ENCODE measurements at regions not wholly inside any gene's neighbourhood (a gene's known extent, or its start where the extent isn't known, plus 50 kb on each side); places are given as distances from the start of the nearest gene placed in this dataset.

GRCh38 chr2:136062066-136062837 is 55.7 kb downstream of the CXCR4 start:
- Histone ChIP-seq H3K4me1 (peaks cover 9 to 23% (median 16%) of the 10 kb centered on the region in 10 experiments; a peak in 19 of 20 replicates), H3K4me3 (no peak overlapping the region), H4K20me1 (no peaks in the 10 kb centered on the region), H3K4me2 (no peak overlapping the region), H3K27ac (no peak overlapping the region), H3K36me3 (no peaks in the 10 kb centered on the region), H3K27me3 (no peaks in the 10 kb centered on the region), H3K9ac (no peak overlapping the region), H3K9me3 (replicated peaks in 1 of 11) (peaks cover 0 to 14% (median 0%) of the 10 kb centered on the region in 11 experiments; a peak in 6 of 22 replicates)
- no peak for TF ChIP-seq Cebpa-rat (IDR thresholded peaks at IDR 0.05)

DNA sequence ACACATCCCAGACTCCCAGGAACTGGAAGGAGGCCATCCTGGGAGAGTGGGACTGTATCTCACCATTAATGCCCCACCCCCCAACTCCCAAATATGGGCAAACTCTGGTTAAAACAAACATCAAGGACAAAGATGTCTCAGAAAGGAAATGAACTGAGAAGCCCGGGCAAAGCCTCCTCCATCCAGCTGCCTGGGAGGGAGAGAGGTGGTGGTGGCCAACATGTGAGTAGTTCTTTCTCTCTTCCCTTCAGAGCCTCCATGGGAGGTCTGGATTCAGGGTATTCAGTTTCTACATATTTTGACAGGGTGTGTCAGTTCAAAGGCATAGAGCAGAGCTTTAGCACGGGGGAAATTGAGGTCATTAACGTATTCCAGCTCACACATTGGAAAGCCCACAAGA is 57.5 kb downstream of the CXCR4 start:
- Histone ChIP-seq H3K9me3 (replicated peaks in 1 of 11) (peaks cover 0 to 14% (median 0%) of the 10 kb centered on the region in 11 experiments; a peak in 8 of 22 replicates), H4K20me1 (no peaks in the 10 kb centered on the region), H3K27ac (no peak overlapping the region), H3K36me3 (no peaks in the 10 kb centered on the region), H3K27me3 (no peaks in the 10 kb centered on the region), H3K9ac (no peak overlapping the region), H3K4me3 (no peak overlapping the region), H3K4me1 (peaks cover 6 to 23% (median 13%) of the 10 kb centered on the region in 10 experiments; a peak in 19 of 20 replicates), H3K4me2 (no peak overlapping the region)
- no peak for TF ChIP-seq Cebpa-rat (IDR thresholded peaks at IDR 0.05)

- Histone ChIP-seq H3K27ac (no peak overlapping the region), H3K4me2 (peak overlapping the region in 6 of 11 experiments; percentile 5 to 32 (median 18); a peak in 5 of 22 replicates)
These were observed 58.9 kb downstream of the CXCR4 start for GRCh38 chr2:136059036-136059472.

DNA sequence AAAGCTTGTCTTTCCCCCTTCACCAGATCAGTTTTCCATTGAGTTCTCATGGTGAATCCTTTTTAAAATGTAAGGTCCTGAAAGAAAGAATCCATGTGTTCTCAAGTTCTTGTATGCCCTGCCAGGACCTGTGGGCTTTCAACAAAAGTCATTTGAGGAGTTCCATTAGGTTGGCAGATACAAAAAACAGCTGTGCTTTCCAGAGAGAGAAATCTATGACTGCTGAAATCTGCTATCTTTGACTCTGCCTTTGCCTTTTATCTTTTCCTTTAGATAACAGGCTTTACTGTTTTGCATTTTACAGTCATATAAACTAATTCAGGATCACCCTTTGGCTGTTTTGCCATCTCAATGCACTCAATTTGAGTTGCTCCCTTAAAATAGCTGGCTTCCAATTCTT is 59.7 kb downstream of the CXCR4 start:
- H3K9ac ChIP-seq = no peak overlapping the region
- no peak for TF ChIP-seq Cebpa-rat (IDR thresholded peaks at IDR 0.05)
- H3K4me3 ChIP-seq = no peak overlapping the region
- no peaks in the 10 kb centered on the region for H4K20me1 ChIP-seq
- H3K4me1 ChIP-seq = peaks cover 0 to 17% (median 7%) of the 10 kb centered on the region in 10 experiments; a peak in 9 of 20 replicates
- no peak overlapping the region for H3K4me2 ChIP-seq
- no peaks in the 10 kb centered on the region for H3K27me3 ChIP-seq
- H3K9me3 ChIP-seq (replicated peaks in 1 of 11) = peaks cover 0 to 10% (median 0%) of the 10 kb centered on the region in 11 experiments; a peak in 7 of 22 replicates
- no peak overlapping the region for H3K27ac ChIP-seq
- no peaks in the 10 kb centered on the region for H3K36me3 ChIP-seq

More at GRCh38 chr2:136059036-136059472, 58.9 kb downstream of the CXCR4 start:
- Histone ChIP-seq H3K4me1 (peaks cover 0 to 17% (median 7%) of the 10 kb centered on the region in 10 experiments; a peak in 9 of 20 replicates), H3K27me3 (no peaks in the 10 kb centered on the region), H4K20me1 (no peaks in the 10 kb centered on the region), H3K9ac (no peak overlapping the region), H3K4me3 (no peak overlapping the region), H3K36me3 (no peaks in the 10 kb centered on the region), H3K9me3 (replicated peaks in 1 of 11) (peaks cover 0 to 12% (median 0%) of the 10 kb centered on the region in 11 experiments; a peak in 8 of 22 replicates)
- TF ChIP-seq Cebpa-rat (IDR thresholded peaks at IDR 0.05) = no peak

DNA sequence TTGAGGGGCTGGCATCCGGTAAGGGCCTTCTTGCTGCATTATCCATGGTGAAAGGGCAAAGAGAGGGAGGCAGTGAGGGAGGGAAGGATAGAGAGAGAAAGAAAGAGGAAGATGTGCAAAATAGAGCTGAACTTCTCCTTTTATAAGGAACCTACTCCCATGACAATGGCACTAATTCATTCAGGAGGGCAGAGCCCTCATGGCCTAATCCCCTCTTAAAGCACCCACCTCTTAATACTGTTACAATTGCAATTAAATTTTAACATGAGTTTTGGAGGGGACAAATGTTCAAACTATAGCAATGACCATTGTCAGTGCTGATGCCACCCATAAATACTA is 60.2 kb downstream of the CXCR4 start:
- H4K20me1 ChIP-seq = no peaks in the 10 kb centered on the region
- peaks cover 0 to 19% (median 7%) of the 10 kb centered on the region in 10 experiments; a peak in 10 of 20 replicates for H3K4me1 ChIP-seq
- no peak overlapping the region for H3K4me3 ChIP-seq
- peaks cover 0 to 10% (median 0%) of the 10 kb centered on the region in 11 experiments; a peak in 6 of 22 replicates for H3K9me3 ChIP-seq (replicated peaks in 1 of 11)
- no peaks in the 10 kb centered on the region for H3K27me3 ChIP-seq
- H3K9ac ChIP-seq = no peak overlapping the region
- H3K36me3 ChIP-seq = no peaks in the 10 kb centered on the region
- no peak overlapping the region for H3K4me2 ChIP-seq
- no peak for TF ChIP-seq Cebpa-rat (IDR thresholded peaks at IDR 0.05)
- H3K27ac ChIP-seq = no peak overlapping the region

DNA sequence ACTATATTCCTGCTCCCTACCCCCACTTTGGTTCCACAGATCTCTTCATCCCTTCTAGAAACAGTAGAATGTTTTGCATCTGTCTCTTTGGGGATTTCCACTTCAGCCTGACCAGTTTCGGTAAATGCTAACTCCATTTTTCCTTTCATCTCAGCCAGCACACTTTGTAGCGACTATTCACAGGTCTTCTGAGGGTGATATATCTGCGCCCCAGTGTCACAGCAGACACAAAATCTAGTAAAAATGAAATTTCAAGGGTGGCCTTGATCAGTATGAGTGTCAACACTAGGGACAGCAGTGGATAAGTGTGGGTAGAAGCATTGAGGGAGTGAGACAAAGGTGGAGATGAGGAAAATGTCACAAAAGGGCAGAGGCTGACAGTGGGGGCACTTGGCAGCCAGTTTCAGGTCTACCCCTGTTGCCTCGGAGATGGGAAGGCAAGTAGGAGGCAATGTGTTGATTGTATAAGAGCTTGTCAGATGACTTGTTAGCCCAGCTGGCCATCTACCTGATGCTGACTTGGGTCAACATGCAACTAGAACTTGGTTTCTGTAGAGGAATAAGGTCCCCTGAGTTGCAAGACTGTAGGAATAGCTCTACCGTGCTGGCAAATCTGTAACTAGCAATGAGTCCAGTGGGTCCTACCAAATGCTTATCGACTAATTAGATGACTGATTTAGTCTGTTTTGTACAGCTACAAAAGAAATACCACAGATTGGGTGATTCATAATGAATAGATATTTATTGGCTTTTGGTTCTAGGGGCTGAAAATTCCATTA is 60.7 kb downstream of the CXCR4 start:
- Histone ChIP-seq H3K27me3 (no peaks in the 10 kb centered on the region), H3K36me3 (no peaks in the 10 kb centered on the region), H3K4me1 (peaks cover 0 to 25% (median 11%) of the 10 kb centered on the region in 10 experiments; a peak in 13 of 20 replicates), H3K9me3 (replicated peaks in 1 of 11) (peaks cover 0 to 7% (median 0%) of the 10 kb centered on the region in 11 experiments; a peak in 5 of 22 replicates), H3K9ac (no peak overlapping the region), H3K4me3 (no peak overlapping the region), H3K4me2 (0 out of 22 replicates have a peak overlapping the region, but pooled peaks of 1 of the 11 experiments have one; percentile 13), H4K20me1 (no peaks in the 10 kb centered on the region), H3K27ac (no peak overlapping the region)
- TF ChIP-seq Cebpa-rat (IDR thresholded peaks at IDR 0.05) = no peak

DNA sequence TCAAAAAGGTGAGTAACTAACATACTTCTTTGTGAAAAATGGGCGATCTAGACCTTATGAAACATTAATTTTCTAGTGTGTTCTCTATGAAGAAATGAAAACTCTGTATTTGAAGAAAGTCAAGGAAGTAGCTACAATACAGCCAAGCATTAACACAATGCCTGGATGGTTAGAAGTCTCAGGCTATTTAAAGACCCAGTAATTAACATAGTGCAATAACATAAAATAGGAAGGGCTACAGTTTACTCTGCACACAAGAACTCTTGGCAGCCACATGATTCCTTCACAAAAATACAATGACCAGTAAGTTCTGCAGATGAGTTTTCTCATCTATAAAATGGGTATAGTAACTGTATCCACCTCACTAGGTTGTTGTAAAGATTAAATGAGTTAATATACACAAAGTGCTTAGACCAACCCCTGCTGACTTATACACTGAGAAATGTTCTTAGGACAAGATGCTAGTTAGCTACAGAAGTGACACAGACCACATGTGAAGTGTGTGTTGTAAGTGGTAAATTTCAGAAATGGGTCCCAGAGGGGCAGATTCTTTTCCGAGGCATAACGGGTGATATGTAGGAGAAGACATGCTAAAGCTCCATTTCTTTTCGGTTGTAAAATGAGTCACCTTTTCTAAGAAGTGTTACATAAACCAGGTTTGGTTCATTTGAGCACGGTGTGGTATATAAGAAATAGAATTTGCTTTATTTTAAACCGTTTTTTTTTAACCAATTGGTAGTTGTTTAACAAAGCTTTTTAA is 61.8 kb downstream of the CXCR4 start:
- Histone ChIP-seq H3K27ac (no peak overlapping the region), H4K20me1 (no peaks in the 10 kb centered on the region), H3K27me3 (no peaks in the 10 kb centered on the region), H3K4me3 (no peak overlapping the region), H3K4me1 (peaks cover 0 to 28% (median 13%) of the 10 kb centered on the region in 10 experiments; a peak in 13 of 20 replicates), H3K9ac (no peak overlapping the region), H3K36me3 (no peaks in the 10 kb centered on the region), H3K4me2 (no peak overlapping the region), H3K9me3 (replicated peaks in 1 of 11) (peaks cover 0 to 5% (median 0%) of the 10 kb centered on the region in 11 experiments; a peak in 4 of 22 replicates)
- no peak for TF ChIP-seq Cebpa-rat (IDR thresholded peaks at IDR 0.05)

DNA sequence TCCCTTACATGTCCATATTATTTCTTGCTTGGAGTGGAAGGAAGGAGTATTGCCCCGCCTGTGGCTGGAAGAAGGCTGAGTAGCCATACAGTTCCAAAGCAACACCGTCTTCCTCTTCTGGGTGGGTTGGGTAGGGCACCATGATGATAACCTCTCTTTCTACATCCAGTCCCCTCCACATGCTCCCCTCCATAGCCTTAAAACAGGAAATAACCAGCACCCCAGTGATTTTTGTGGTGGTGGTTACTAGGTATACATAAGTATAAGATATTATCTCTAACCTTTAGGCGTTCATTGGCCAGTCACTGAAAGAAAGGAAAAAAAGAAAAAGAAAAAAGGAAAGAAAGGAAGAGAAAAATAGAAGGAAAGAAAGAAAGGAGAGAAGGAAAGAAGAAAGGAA is 63.1 kb downstream of the CXCR4 start:
- Histone ChIP-seq H3K27ac (no peak overlapping the region), H3K27me3 (no peaks in the 10 kb centered on the region), H4K20me1 (no peaks in the 10 kb centered on the region), H3K4me2 (no peak overlapping the region), H3K4me1 (peaks cover 0 to 28% (median 13%) of the 10 kb centered on the region in 10 experiments; a peak in 13 of 20 replicates), H3K9me3 (replicated peaks in 1 of 11) (peaks cover 0 to 5% (median 0%) of the 10 kb centered on the region in 11 experiments; a peak in 3 of 22 replicates), H3K4me3 (no peak overlapping the region), H3K36me3 (no peaks in the 10 kb centered on the region), H3K9ac (no peak overlapping the region)
- no peak for TF ChIP-seq Cebpa-rat (IDR thresholded peaks at IDR 0.05)
